GM19351 (cell line): ENCODE measurements at regions not wholly inside any gene's neighbourhood (a gene's known extent, or its start where the extent isn't known, plus 50 kb on each side); places are given as distances from the start of the nearest gene placed in this dataset.
"Not testable (repeated sequence)": the region's sequence is repeated elsewhere in the genome, so short reads cannot be mapped to it uniquely, and the experiment has no call there.

ENCODE experiments used
- ATAC-seq: cut with Tn5 transposase; IDR thresholded peaks from one replicate; pipeline ENCODE4 v1.9.1; 2021; ENCODE audit warnings: mild to moderate bottlenecking, moderate library complexity; ENCODE audit not compliant: unreplicated experiment

DNA sequence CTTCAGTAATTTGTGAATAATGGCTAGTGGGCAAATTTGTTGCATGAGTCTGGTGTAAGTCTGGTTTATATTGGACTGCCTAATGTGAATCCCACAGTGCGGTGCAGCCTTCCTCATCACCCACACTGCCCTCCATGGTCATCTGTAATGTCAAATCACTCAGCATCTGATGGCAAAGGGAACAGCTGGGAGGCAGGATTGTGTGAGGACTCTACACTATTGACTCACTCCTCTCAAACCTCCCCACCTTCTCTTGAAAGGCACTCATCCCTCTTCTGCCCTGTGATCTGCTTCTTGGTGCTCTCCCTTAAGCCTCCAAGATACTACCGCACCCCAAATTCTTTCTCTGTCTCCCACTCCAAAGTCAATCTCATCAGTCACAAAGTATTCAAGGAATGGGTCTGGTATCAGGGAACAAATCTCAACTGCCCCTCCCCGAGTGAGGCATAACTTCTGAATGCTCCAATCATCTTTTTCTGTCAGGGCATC lies 146.0 kb upstream of the BEND6 start:
- ATAC-seq, result no peak

DNA sequence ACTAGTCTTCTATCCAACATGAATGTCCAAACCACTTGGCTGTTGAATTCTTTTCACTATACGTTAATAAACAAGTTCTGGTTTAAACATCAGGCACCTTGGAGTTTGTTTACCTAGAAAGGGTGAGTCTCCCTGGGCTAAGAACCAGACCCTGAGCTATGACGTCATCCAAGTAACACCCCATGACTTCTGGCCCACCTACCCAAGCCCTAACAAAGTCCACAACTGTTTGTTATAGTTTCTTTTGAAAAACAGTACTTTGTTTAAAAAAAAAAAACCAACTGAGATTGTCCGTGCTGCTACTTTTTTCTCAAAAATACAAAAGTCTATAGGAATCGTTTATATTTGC lies 146.9 kb upstream of the BEND6 start:
- ATAC-seq, result no peak

DNA sequence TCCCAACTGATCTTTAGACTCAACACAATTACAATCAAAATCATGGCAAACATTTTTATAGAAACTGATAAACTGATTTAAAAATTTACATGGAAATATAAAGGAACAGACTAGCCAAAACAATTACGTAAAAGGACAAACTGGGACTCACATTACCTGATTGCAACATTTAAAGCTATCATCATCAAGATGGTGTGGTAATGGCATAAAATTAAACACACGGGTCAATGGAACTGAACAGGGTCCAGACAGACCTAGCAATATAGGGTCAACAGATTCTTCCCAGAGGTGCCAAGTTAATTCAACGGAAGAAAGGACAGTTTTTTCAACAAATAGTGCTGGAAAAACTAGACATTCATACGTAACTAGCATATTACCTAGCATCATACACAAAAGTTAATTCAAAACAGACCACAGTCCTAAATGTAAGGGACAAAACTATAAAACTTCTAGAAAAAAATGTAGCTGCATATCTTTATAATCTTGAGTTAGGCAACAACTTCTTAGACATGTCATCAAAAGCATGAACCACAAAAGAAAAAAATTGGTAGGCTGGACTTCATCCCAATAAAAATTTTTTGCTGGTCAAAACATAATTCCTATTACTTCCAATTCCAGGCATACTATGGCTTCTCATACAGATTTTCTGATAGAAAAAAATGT lies 147.4 kb upstream of the BEND6 start:
- ATAC-seq, result no peak

DNA sequence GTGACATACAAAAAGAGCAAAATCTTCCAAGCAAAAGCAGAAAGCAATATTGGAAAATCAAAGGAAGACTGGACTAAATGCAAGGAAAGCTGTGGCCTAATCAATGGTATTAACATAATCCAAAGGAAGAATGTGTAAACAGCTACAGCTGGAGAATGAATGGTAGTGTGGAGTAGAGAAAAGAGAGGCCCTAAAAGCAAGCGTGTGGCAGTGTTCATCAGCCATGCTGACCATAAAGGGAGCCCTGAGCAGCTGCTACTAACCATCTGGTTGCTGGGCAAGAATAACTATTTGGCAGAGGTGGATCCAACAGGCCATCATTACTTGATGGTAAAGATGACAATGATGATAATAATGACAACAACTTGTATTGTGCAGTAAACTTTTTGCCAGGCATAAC lies 148.5 kb upstream of the BEND6 start:
- ATAC-seq, result no peak

DNA sequence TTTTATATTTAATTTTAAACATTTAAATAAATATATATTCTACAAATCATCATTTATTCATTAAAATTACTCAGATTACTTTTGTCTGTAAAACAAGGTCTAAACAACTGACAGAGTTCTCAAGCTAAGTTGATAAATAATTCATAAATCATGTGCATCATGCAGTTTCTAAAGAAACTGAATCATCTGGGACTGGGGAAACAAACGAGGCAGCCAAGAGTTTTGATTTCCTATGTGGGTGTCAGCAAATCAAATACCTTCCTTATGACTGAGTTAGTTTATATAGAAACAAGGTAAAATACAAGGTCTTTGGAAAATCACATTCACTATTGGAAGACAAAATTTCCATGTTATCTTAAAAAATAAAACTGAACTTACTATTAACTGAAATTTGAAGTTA lies 149.9 kb upstream of the BEND6 start:
- no peak for ATAC-seq

DNA sequence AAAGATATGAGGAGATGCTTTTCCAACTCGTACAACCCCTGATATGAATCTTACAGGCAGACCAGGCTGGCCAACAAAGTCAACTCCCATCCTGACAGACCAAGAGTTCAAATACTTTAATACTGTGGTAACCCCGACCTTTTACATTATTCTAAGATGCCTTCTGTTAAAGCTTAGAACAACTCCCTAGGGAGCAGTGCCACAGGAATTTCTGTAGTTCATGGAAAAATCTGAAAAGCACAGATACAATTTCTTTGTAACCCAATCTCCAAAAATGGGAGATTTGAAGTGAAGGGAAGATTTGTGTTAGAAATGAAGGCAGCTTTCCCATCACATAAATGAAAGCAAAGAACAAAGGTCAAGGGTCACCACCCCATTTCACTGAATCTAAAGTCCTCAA lies 151.3 kb upstream of the BEND6 start:
- no peak for ATAC-seq

DNA sequence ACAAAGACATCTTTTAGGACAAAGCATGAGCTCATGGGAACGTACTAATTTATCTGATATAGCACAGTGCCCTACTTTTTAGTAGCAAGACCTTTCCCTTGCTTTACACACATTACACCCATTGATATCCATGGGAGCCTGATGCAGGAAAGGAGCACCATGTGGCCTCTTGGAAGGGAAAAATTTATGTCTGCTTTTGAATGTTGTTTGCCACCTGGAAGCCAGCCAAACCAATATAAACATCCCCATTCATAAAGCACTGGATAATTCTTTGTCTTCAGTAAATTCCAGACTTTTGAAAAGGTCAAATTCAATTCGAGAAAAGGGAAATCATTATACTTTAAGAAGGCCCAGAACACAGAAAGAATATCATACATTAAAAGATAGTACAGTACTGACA lies 152.3 kb upstream of the BEND6 start:
- no peak for ATAC-seq

DNA sequence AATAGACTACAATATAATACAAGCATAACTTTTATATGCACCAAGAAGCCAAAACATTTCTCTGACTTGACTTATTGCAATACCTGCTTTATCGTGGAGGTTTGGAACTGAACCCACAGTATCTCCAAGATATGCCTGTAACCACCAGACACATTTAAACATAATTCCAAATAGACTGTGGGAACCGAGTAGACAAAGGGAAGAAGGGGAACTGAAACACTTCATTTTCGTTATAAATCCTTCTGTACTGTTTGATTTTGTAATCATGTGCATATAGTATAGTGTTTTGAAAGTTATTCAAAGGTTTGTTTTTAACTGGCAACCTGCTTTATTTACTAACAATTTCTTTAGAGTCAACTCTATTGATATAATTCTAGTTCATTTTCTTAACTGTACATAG lies 154.9 kb upstream of the BEND6 start:
- ATAC-seq, result no peak

DNA sequence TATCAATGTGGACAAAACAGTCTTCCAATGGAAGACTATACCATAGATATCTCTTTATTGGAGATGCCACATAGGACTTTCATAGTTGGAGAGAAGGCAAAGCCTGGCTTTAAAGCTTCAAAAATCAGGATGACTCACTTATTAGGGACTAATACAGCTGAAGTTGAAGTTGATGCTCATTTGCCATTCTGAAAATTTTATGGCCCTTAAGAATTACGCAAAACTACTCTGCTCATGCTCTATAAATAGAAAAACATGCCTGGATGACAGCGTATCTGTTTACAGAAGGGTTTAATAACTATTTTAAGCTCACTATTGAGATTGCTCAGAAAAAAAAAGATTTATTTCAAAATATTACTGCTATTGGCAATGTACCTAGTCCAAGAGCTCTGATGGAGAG lies 155.5 kb upstream of the DST start:
- no peak for ATAC-seq

DNA sequence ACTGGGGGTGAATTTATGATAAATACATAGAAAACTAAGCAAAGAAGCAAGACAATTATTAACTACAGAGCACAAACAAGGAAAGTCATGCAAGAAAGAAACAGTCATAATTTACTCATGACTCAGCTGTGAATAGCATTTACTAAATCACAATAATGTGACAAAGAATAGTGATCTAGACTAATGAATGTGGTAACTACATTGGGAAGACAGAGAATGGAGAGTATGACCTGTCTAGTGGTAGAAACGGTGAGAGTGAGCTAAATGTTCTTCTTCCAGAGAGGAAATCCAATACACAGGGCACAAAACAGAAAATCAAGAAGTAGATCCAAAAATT lies 153.5 kb upstream of the DST start:
- no peak for ATAC-seq

DNA sequence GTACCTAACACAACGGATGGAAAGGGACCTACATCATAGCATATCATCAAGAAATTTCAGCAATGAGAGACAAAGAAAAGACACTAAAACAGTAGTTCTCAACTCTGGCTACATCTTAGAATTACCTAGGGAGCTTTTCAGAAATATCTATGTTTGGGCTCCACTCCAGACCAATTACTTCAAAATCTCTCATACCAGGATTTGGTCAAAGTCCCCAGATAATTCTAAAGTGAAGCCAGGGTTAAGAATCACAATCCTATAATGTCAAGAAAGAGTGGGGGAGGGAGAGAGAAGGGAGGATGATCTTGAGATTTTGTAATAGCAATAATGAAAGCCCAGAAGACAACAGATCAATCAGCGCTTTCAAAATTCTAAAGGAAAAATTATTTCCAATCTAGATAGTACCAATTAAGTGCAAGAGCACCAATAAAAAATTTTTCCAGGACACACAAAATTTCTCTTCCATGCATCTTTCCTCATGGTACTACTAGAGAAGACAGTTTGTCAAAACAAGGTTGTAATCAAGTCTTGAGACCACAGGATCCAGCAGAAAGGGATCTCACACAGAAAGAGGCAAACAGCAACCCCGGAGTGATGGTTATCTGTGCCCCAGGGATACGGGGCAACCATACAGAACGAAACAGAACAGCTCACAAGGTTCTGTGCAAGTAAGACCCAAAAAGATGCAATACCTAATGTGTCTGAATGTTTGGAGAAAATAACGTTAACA lies 152.9 kb upstream of the DST start:
- no peak for ATAC-seq

DNA sequence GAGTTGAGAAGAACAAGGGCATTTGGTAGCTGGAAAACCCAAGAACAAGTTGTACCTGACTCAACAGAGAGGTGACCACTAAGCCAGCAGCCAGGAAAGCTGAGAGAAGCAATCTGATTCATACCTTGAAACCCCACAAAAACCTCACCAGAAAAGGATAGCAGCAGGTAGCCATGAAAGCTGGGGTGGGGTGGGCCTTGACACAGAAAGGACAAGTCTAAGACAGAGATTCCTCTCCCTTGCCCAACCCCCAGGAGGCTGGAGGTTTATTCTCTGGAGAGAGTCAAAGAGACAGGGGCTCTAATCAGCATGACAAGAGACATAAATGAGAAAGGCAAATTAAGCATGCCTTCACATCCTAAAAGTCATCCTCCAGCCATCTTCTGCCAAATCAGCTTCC lies 151.7 kb upstream of the DST start:
- ATAC-seq, result peak; percentile 49

DNA sequence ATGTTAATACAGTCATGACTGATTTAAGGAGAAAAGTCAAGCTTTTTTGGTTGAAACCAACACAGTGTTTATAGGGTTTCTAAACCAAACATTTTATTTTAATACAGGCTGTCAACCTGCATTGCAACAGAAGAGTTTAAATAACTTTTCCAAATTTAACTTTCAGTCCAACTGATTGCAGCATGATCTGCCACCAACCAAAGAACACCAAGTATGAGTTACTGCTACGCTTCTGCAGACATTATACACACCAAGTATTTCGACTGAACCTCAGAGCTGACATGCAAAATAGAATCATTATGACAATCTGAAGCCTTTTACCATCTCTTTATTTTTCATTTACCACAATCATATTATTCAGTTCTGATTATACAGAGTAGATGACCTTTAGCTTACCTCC lies 151.2 kb upstream of the DST start:
- no peak for ATAC-seq

DNA sequence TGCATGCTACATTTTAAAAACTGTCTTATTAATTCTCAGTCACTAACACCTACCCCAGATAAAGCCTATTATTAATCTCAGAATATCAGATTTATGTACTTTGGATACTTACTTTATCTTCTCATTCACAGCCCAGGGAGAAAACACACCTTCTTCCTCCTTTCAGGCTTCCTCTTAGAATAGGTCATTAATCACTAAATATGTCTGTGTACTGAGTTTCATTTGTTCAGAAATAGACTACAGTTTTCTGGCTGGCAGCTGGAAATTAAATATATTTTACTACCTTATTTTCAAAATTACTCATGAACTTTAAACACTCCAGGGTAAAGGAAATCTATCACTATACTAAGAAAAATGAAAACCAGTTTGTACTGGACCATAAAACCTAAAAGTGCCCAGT lies 147.7 kb upstream of the DST start:
- no peak for ATAC-seq

DNA sequence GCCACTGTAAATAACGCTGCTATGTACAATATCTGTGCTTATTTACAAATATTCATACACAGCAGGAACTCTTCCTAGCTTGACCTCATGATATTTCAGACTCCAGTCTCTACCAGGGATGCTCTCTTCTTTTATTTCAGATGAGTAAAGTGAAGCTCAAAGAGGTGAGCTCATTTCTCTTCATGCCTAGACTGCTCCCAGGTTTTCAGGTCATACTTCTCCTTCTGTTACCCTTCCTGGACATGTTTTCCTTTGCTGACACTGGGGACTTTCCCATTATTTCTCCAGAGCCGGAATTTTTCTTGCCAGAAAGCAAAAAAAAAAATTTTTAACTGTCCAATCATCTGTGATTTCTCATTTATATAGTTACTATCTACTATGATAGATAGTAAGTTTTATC lies 147.2 kb upstream of the DST start:
- ATAC-seq, result no peak

DNA sequence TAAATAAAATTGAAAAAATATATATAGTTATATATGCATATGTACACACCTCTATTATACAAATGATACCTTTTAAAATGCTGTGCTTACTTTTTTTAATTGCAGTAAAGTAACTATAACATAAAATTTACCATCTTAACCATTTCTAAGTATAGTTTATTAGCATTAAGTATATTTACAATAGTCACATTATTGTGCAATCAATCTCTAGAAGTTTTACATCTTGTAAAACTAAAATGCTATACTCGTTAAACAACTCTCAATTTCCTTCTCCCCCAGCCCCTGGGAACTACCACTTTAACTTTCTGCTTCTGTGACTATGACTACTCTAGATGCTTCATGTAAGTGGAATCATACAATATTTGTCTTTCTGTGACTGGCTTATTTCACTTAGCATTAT lies 146.7 kb upstream of the DST start:
- ATAC-seq, result no peak

DNA sequence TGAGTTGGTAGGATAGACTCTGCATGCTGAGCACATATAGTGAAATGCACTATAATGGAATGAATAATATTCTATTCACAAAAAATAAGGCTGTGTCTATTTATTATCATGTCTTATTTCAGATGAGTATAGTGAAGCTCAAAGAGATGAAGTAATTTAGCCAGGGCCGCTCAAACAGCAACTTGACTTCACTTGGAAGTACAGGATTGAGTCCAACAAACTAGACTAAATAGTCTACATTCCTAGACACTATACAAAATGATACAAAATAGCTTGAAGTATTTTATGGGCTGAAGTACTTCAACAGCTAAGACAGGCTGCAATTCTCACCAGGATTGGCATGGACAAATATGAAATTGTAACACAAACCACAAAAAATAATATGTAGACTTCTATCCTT lies 144.5 kb upstream of the DST start:
- no peak for ATAC-seq

DNA sequence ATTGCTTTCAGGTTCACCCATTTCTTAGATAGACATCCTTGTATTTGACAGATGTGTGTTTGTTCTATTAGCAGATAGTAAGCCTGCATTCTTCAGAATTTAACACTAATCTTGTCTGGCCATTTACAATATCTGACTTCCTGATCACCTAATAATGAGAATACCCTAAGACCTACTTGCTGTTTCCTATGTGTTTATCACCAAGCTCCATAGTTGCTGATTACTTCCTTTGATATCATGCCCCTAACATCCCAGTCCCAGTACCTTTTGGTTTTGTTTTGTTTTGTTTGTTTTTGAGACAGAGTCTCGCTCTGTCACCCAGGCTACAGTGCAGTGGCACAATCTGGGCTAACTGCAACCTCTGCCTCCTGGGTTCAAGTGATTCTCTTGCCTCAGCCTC lies 143.6 kb upstream of the DST start:
- no peak for ATAC-seq

DNA sequence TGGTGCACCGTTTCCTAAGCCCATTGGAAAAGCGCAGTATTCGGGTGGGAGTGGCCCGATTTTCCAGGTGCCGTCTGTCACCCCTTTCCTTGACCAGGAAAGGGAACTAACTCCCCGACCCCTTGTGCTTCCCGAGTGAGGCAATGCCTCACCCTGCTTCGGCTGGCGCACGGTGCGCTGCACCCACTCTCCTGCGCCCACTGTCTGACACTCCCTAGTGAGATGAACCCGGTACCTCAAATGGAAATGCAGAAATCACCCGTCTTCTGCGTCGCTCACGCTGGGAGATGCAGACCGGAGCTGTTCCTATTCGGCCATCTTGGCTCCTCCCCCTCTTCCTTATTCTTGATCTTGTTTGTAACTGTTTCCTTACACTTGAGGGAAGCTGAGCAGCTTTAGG lies 142.8 kb upstream of the DST start:
- not testable (repeated sequence) for ATAC-seq

DNA sequence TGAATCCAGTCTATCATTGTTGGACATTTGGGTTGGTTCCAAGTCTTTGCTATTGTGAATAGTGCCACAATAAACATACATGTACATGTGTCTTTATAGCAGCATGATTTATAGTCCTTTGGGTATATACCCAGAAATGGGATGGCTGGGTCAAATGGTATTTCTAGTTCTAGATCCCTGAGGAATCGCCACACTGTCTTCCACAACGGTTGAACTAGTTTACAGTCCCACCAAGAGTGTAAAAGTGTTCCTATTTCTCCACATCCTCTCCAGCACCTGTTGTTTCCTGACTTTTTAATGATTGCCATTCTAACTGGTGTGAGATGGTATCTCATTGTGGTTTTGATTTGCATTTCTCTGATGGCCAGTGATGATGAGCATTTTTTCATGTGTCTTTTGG lies 137.4 kb upstream of the DST start:
- not testable (repeated sequence) for ATAC-seq

DNA sequence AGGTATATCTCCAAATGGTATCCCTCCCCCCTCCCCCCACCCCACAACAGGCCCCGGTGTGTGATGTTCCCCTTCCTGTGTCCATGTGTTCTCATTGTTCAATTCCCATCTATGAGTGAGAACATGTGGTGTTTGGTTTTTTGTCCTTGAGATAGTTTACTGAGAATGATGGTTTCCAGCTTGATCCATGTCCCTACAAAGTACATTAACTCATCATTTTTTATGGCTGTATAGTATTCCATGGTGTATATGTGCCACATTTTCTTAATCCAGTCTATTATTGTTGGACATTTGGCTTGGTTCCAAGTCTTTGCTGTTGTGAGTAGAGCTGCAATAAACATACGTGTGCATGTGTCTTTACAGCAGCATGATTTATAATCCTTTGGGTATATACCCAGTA lies 135.8 kb upstream of the DST start:
- ATAC-seq, result not testable (repeated sequence)

DNA sequence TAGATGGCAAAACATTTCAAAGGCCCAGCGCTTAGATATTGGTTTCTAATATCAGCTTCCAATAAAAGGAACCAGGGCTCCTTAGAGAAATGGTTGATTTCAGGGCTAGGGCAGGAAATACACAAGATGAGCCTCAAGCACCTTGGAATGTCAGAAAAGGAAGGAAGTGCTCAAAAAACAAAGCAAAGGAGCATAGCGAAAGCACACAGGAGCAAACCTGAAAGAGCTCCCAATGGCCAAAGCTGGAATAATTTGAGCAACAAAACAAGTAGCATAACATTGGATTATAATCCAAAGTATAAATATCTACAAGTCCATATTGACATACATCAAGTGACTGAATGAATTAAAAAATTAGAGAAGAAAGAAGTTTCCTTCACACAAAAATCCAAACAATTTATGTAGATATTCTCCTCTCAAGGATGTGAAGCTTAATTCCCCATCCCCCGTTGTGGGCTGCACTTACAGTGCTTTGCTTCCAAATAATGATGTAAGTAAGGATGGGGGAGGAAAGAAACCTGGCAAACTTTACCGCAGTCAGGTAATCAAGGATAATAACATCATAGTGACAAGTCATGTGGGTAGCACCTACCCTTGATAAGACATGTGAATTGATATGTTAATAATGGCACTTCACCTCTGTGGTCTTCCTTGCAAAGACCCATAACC lies 132.9 kb upstream of the DST start:
- no peak for ATAC-seq
